KMS-11 (cell line): ENCODE measurements at regions not wholly inside any gene's neighbourhood (a gene's known extent, or its start where the extent isn't known, plus 50 kb on each side); places are given as distances from the start of the nearest gene placed in this dataset.

Experiments
- H2AFZ ChIP-seq: fragments of 200-600 bp; sonication (generic); 2 replicates; pipeline ENCODE4 v1.6.1; 2016; ENCODE audit warnings: antibody characterized with exemption, mixed run types, low read depth
- H3K27ac ChIP-seq: fragments of 200-600 bp; sonication (generic); 2 replicates; pipeline ENCODE4 v1.6.1; 2016; ENCODE audit warnings: mild to moderate bottlenecking, mixed run types
- H3K27me3 ChIP-seq: fragments of 200-600 bp; sonication (generic); 2 replicates; pipeline ENCODE4 v1.6.1; 2017; ENCODE audit warnings: mild to moderate bottlenecking, low read depth, mixed run types, moderate library complexity; ENCODE audit not compliant: insufficient read depth
- H3K36me3 ChIP-seq: fragments of 200-600 bp; sonication (generic); 2 replicates; pipeline ENCODE4 v1.6.1; 2017; ENCODE audit warnings: mild to moderate bottlenecking, mixed run types; ENCODE audit not compliant: insufficient read depth
- H3K4me1 ChIP-seq: fragments of 200-600 bp; sonication (generic); 2 replicates; pipeline ENCODE4 v1.6.1; 2016; ENCODE audit warnings: mild to moderate bottlenecking, low read depth, mixed run types; ENCODE audit not compliant: poor library complexity, severe bottlenecking
- H3K4me2 ChIP-seq: fragments of 200-600 bp; sonication (generic); 2 replicates; pipeline ENCODE4 v1.7.0; 2016; ENCODE audit warnings: mild to moderate bottlenecking, mixed run types
- H3K4me3 ChIP-seq: fragments of 200-600 bp; sonication (generic); IDR thresholded peaks from 2 replicates; pipeline ENCODE4 v1.6.1; 2017; ENCODE audit warnings: low read depth, low read length, mixed read lengths; ENCODE audit not compliant: insufficient read depth
- H3K79me2 ChIP-seq: fragments of 200-600 bp; sonication (generic); 2 replicates; pipeline ENCODE4 v1.6.1; 2016; ENCODE audit warnings: low read depth, mixed run types; ENCODE audit not compliant: insufficient read depth
- H3K9ac ChIP-seq: fragments of 200-600 bp; sonication (generic); 2 replicates; pipeline ENCODE4 v1.6.1; 2016; ENCODE audit warnings: mild to moderate bottlenecking, mixed run types
- H4K20me1 ChIP-seq: fragments of 200-600 bp; sonication (generic); 2 replicates; pipeline ENCODE4 v1.6.1; 2016; ENCODE audit warnings: mild to moderate bottlenecking, mixed run types; ENCODE audit not compliant: insufficient read depth
- CTCF ChIP-seq: fragments of 200-600 bp; sonication (generic); conservative IDR thresholded peaks from 2 replicates; pipeline ENCODE4 v1.6.1; 2017; ENCODE audit warnings: low read depth, mild to moderate bottlenecking, antibody characterized with exemption, low read length, moderate library complexity, mixed read lengths

GRCh38 chr1:57976216-57976615 is 552.4 kb upstream of the DAB1 start:
- Histone ChIP-seq H3K4me3 (no peak overlapping the region), H4K20me1 (no peaks in the 10 kb centered on the region), H3K4me1 (no peaks in the 10 kb centered on the region), H3K79me2 (no peaks in the 10 kb centered on the region), H3K27me3 (no peaks in the 10 kb centered on the region), H2AFZ (no peak overlapping the region), H3K27ac (no peak overlapping the region), H3K36me3 (no peaks in the 10 kb centered on the region), H3K4me2 (no peak overlapping the region), H3K9ac (no peak overlapping the region)
- TF ChIP-seq CTCF = no peak

GRCh38 chr1:57968321-57968720 is 544.5 kb upstream of the DAB1 start:
- H3K27ac ChIP-seq = no peak overlapping the region
- H3K27me3 ChIP-seq = no peaks in the 10 kb centered on the region
- H3K79me2 ChIP-seq = no peaks in the 10 kb centered on the region
- no peaks in the 10 kb centered on the region for H4K20me1 ChIP-seq
- no peaks in the 10 kb centered on the region for H3K4me1 ChIP-seq
- H3K36me3 ChIP-seq = no peaks in the 10 kb centered on the region
- no peak for TF ChIP-seq CTCF
- no peak overlapping the region for H2AFZ ChIP-seq
- H3K4me2 ChIP-seq = no peak overlapping the region
- no peak overlapping the region for H3K4me3 ChIP-seq
- no peak overlapping the region for H3K9ac ChIP-seq

DNA sequence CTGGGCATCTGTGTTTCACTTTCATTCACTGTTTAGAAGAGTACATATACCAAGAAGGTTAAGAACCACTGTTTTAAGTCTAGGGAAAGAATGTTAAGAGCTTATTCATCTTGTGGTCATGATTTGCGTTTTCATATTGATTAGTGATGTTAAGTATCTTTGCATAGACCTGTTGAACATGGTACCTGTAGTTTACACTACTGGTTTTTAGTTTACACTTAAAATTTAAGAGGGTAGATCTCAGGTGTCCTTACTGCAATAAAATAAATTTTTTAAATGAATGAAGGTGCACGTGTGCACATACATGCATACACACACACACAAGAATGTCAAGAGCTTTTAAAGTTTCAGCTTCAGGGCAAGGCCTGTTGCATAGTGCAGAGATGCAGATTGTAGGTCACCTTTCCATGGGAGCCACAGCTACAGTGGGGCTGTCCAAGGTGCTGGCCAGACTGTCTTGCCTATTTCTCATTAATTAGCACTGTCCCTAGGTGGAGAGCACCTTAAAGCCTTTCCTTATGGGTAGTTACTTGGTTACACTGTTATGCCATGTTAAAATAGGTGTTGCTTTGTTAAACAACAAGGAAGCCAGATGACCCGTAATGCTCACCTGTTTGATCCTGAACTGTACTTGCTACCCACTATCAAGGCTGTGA is 543.0 kb upstream of the DAB1 start:
- no peaks in the 10 kb centered on the region for H3K27me3 ChIP-seq
- H2AFZ ChIP-seq = no peak overlapping the region
- no peak overlapping the region for H3K9ac ChIP-seq
- no peak overlapping the region for H3K4me3 ChIP-seq
- no peak overlapping the region for H3K27ac ChIP-seq
- H4K20me1 ChIP-seq = no peaks in the 10 kb centered on the region
- TF ChIP-seq CTCF = no peak
- no peaks in the 10 kb centered on the region for H3K79me2 ChIP-seq
- no peaks in the 10 kb centered on the region for H3K36me3 ChIP-seq
- no peaks in the 10 kb centered on the region for H3K4me1 ChIP-seq
- no peak overlapping the region for H3K4me2 ChIP-seq

DNA sequence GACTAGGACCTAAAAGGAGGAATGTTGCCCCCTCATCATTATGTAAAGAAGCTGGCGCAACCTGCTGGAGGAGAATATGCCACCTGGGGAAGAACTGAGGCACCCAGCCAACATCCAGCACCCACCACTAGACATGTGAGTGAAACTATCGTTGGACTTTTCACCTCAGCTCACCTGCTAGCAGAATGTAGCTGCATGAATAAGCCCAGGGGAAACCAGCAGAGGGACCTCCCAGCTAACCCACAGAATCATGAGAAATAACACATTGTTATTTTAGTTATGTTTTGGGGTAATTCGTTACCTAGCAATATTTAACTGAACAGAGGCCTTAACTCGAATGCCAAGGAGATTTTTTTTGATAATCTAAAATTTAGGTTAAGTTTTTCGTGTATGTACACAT is 542.5 kb upstream of the DAB1 start:
- no peak for TF ChIP-seq CTCF

More for the DNA sequence above, 542.5 kb upstream of the DAB1 start:
- Histone ChIP-seq H3K9ac (no peak overlapping the region), H3K79me2 (no peaks in the 10 kb centered on the region), H3K27me3 (no peaks in the 10 kb centered on the region), H3K4me1 (no peaks in the 10 kb centered on the region), H3K4me3 (no peak overlapping the region), H3K27ac (no peak overlapping the region), H3K36me3 (no peaks in the 10 kb centered on the region), H2AFZ (no peak overlapping the region), H3K4me2 (no peak overlapping the region), H4K20me1 (no peaks in the 10 kb centered on the region)
